Activated naive CD4-positive, alpha-beta T cell treated with anti-CD3 and anti-CD28 coated beads, Interleukin-2, amount 10 ng/mL, durations not matched to agents 7 days and 5 days (primary cell): ENCODE measurements at regions not wholly inside any gene's neighbourhood (a gene's known extent, or its start where the extent isn't known, plus 50 kb on each side); places are given as distances from the start of the nearest gene placed in this dataset.
"Not testable (repeated sequence)": the region's sequence is repeated elsewhere in the genome, so short reads cannot be mapped to it uniquely, and the experiment has no call there.

ENCODE experiments used
- CTCF ChIA-PET: fragments of 350-600 bp; sonication (Branson Sonifier 250); formaldehyde crosslinking; loops from one replicate; lab custom pipeline; 2021; ENCODE audit warnings: antibody characterized with exemption; lab: Charles Lee
- DNase-seq: peaks from one replicate; pipeline ENCODE4 v3.0.0-alpha.2; 2020
- H3K27ac Mint-ChIP-seq: one replicate; pipeline ENCODE4 v1.8.0; 2021; ENCODE audit warnings: mild to moderate bottlenecking, moderate library complexity, mixed read lengths
- H3K27me3 Mint-ChIP-seq: one replicate; pipeline ENCODE4 v1.8.0; 2021; ENCODE audit warnings: mild to moderate bottlenecking, mixed read lengths
- H3K36me3 Mint-ChIP-seq: one replicate; pipeline ENCODE4 v1.8.0; 2021; ENCODE audit warnings: mixed read lengths
- H3K4me1 Mint-ChIP-seq: one replicate; pipeline ENCODE4 v1.8.0; 2021; ENCODE audit warnings: mixed read lengths
- H3K4me3 Mint-ChIP-seq: one replicate; pipeline ENCODE4 v1.8.0; 2021; ENCODE audit warnings: mild to moderate bottlenecking, moderate library complexity, mixed read lengths
- H3K9me3 Mint-ChIP-seq: one replicate; pipeline ENCODE4 v1.8.0; 2021; ENCODE audit warnings: mixed read lengths

DNA sequence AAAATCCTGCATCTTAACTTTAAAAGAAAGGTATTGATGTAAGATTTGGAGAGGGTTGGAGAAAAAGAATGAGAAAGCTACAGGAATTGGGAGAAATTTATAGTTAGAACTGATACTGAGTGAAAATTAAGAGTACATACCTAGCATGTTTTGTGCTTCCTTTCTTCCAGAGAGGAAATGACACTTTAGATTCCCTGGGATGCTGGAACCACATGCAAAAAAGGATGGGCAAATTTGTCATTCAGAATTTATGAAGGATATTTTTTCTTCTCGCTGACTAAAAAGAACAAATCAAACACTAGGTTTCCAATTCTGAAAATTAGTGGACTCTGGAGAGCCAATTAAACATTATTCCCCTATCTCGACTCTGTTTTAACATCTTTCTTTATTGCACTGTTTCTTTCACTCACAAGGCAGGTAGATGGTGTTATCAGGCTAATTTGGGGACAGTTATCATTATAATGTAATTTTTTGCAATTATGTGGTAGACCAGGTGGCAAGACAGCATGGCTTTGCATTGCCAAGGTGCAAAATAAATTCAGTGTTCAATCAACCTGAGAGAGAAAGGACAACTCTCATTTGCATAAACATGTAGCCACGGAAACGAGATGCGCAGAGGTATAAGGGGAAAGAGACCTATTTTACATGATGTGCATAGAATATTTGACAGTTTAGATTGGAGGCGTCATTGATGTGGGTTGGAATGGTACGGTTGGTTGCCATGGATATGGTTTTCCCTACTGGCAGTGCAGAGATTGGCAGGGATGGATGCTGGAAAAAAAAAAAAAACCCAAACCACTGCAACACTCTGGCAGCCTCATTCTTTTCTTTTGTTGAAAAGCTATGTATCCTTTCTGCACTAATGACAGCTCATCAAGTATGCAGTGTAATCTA is 320.4 kb upstream of the CCNH start:
- CTCF ChIA-PET, result no interaction called here
- Mint-ChIP-seq H3K9me3 (no peaks in the 10 kb centered on the region), H3K4me1 (no peaks in the 10 kb centered on the region), H3K36me3 (no peaks in the 10 kb centered on the region), H3K27me3 (no peaks in the 10 kb centered on the region), H3K4me3 (no peak overlapping the region), H3K27ac (no peak overlapping the region)
- no peak for DNase-seq

DNA sequence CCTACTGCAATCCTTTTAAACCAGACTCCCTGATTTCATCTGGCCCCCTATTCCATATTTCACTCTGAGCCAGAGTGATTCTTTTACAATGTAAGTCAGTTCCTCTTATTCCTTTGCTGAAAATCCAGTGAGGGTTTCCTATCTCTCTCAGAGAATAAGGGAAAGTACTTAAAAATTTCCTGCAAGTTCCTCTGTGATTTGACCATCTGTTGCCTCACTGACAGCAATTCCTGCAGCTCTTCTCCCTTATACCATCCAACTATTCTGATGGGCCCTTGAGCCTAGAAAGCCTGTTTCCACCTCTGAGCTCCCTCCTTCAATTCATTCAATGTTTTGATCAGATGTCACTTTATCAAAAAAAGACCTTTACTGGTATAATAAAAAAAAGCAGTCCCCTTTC is 317.1 kb upstream of the CCNH start:
- Mint-ChIP-seq H3K9me3 (no peaks in the 10 kb centered on the region), H3K4me1 (no peaks in the 10 kb centered on the region), H3K27ac (no peak overlapping the region), H3K27me3 (no peaks in the 10 kb centered on the region), H3K36me3 (no peaks in the 10 kb centered on the region), H3K4me3 (no peak overlapping the region)
- CTCF ChIA-PET, result no interaction called here
- no peak for DNase-seq

DNA sequence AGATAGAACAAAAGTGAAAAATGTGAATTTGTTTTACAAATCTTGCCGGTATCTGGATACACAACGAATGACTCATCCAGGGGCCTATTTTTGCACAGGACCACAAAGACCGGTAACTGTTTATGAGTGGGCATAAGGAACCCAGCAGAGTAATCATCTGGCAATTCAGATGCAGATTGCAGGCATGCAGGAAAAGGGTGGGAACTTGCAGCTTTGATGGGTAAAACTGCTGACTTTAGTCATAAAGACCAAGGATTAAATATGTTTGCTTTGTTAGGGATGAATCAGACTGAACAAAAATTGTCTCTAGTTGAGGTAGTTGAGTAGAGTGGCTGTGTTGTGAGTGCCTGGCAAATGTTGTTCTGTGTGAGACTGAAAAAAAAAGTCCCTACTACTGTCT is 309.6 kb upstream of the CCNH start:
- Mint-ChIP-seq H3K4me1 (no peaks in the 10 kb centered on the region), H3K4me3 (no peak overlapping the region), H3K36me3 (no peaks in the 10 kb centered on the region), H3K27me3 (no peaks in the 10 kb centered on the region), H3K9me3 (no peaks in the 10 kb centered on the region), H3K27ac (no peak overlapping the region)
- no peak for DNase-seq
- CTCF ChIA-PET, result no interaction called here

DNA sequence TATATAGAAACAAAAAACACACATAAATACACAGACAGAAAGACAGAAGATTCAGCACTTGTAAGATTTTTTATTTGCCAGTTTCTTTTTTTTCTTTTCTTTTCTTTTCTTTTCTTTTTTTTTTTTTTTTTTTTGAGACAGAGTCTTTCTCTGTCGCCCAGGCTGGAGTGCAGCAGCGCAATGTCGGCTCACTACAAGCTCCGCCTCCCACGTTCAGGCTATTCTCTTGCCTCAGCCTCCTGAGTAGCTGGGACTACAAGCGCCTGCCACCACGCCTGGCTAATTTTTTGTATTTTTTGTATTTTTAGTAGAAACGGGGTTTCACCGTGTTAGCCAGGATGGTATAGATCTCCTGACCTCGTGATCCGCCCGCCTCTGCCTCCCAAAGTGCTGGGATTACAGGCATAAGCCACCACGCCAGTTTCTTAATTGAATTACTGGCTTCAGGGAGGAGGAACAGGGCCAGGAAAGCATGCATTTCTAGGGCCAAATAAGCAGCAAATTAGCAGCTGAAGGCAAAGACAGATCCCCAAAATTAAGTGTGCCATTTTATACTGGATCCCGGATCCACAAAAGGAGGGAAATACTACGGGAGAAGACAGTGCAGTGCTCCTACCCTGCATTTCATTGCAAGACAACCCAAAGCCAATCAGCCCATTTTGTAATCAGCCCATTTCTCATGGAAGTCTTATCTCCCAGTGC is 305.6 kb upstream of the CCNH start:
- DNase-seq, H3K36me3 Mint-ChIP-seq, H3K9me3 Mint-ChIP-seq, H3K4me3 Mint-ChIP-seq, H3K4me1 Mint-ChIP-seq, H3K27ac Mint-ChIP-seq, H3K27me3 Mint-ChIP-seq, CTCF ChIA-PET: not testable (repeated sequence)

DNA sequence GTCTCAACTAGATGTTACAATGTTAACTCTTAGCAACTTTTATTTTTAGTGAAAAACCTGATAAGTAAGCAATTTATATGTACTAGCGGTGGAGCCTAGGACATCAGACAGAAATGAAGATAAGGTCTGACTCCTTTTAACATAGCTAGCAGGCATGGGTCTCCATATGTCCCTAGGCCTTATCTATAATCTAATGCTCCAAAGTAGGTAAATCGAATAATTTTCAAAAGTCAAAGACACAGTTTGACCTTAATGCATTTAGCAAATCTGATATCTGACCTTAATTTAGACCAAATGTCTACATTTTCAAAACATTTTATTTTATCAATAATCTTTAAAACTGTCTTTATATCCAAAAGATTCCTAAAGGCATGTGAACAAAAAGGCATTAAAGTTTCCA is 305.0 kb upstream of the CCNH start:
- CTCF ChIA-PET, result no interaction called here
- no peaks in the 10 kb centered on the region for H3K36me3 Mint-ChIP-seq
- H3K27me3 Mint-ChIP-seq, result no peaks in the 10 kb centered on the region
- no peak for DNase-seq
- H3K9me3 Mint-ChIP-seq, result no peaks in the 10 kb centered on the region
- H3K4me1 Mint-ChIP-seq, result no peaks in the 10 kb centered on the region
- H3K4me3 Mint-ChIP-seq, result no peak overlapping the region
- H3K27ac Mint-ChIP-seq, result no peak overlapping the region

DNA sequence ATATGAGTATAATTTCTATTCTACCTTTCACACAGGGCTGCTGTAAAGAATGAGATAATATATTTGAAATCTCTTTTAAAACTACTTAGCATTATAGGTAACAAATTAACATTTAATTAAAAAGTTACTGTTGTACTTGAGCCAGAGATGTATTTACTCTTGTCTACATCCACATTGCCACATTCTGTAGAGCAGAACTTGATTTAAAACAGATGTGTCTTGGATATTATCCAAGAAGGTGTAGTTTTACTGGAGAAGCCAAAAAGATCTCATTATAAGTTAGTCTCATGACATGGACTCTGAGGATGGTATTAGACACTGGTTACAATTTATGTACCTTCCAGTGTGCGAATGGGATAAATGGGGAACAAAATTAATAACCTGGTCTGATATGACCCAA is 293.1 kb upstream of the CCNH start:
- CTCF ChIA-PET, result no interaction called here
- Mint-ChIP-seq H3K27me3 (no peaks in the 10 kb centered on the region), H3K9me3 (no peaks in the 10 kb centered on the region), H3K36me3 (no peaks in the 10 kb centered on the region), H3K4me3 (no peak overlapping the region), H3K27ac (no peak overlapping the region), H3K4me1 (no peaks in the 10 kb centered on the region)
- DNase-seq, result no peak

DNA sequence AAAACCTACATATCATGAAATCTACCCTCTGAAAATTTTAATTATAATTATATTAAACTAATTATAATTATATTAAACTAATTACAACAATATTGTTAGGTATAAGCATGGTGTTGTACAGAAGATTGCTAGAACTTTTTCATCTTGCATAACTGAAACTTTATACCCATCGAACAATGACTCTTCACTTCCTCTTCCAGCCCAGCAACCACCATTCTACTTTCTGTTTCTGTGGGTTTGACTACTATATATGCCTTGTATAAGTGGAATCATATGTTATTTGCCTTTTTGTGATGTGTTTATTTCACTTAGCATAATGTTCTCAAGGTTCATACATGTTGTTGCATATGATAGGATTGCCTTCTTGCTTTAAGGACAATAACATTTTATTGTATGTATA is 274.2 kb upstream of the CCNH start:
- H3K27me3 Mint-ChIP-seq, result no peaks in the 10 kb centered on the region

DNA sequence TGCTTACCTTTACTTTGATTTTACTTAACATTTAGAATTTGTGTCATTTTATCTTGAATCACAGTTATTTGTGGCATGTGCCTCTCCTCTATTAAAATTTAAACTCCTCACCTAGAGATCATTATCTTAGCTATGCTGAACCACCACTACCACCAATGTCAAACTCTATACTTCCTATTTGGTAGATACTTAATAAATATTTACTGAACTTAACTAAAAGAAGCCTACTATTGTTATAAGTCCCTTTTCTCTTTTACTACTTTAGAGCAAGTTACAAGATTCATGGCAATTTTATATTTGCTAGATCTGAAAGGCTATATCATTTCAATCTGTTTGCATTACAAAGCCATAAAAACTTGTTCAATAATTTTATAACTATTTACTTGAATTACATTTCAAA is 273.3 kb upstream of the CCNH start:
- Mint-ChIP-seq H3K27ac (no peak overlapping the region), H3K36me3 (no peaks in the 10 kb centered on the region), H3K27me3 (no peaks in the 10 kb centered on the region), H3K4me3 (no peak overlapping the region), H3K9me3 (no peaks in the 10 kb centered on the region), H3K4me1 (no peaks in the 10 kb centered on the region)
- CTCF ChIA-PET, result no interaction called here
- DNase-seq, result no peak

More for the DNA sequence above, 274.2 kb upstream of the CCNH start:
- H3K4me1 Mint-ChIP-seq, result no peaks in the 10 kb centered on the region
- no peak for DNase-seq
- CTCF ChIA-PET, result no interaction called here
- H3K27ac Mint-ChIP-seq, result no peak overlapping the region
- H3K4me3 Mint-ChIP-seq, result no peak overlapping the region
- H3K36me3 Mint-ChIP-seq, result no peaks in the 10 kb centered on the region
- no peaks in the 10 kb centered on the region for H3K9me3 Mint-ChIP-seq

DNA sequence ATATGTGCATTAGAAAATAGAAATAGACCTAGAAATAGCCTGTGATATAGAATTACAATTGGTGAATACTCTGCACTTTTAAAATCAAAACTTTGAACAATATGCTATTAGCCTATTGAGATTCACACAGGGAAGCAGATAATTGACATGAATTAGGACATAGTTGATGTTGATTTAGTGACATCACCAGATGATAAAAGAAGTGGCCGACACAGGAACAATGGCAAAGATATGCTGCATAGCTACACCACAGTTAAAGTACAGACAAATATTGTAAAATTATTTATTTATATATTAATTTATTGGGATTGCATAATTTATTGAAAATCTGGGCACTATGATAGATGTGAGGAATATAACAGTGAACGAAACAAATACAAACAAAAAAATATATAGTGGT is 261.5 kb upstream of the CCNH start:
- CTCF ChIA-PET, result no interaction called here
- no peak overlapping the region for H3K27ac Mint-ChIP-seq
- H3K27me3 Mint-ChIP-seq, result no peaks in the 10 kb centered on the region
- H3K4me3 Mint-ChIP-seq, result no peak overlapping the region
- no peaks in the 10 kb centered on the region for H3K9me3 Mint-ChIP-seq
- DNase-seq, result no peak
- H3K36me3 Mint-ChIP-seq, result no peaks in the 10 kb centered on the region
- H3K4me1 Mint-ChIP-seq, result no peaks in the 10 kb centered on the region

DNA sequence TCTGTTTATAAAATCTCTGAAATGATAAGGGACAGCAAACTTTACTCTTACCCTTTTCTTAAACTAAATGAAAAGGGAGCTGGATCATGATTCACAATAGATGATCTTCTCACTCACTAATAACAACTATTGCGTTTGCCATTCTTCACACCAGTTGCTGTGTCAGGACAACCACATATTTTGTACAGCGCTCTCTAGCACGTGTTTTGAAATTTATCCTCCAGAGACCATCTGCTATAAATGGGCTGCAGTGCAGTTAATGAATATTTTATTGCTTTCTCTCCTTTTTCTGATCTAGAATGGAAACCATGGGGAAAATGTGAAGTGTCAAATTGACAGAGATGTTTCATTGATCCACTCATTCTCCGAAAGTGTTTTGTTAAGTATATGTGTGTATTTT is 258.4 kb upstream of the CCNH start:
- Mint-ChIP-seq H3K36me3 (no peaks in the 10 kb centered on the region), H3K4me3 (no peak overlapping the region), H3K4me1 (no peaks in the 10 kb centered on the region), H3K9me3 (no peaks in the 10 kb centered on the region), H3K27ac (no peak overlapping the region), H3K27me3 (no peaks in the 10 kb centered on the region)
- DNase-seq, result no peak
- CTCF ChIA-PET, result no interaction called here

DNA sequence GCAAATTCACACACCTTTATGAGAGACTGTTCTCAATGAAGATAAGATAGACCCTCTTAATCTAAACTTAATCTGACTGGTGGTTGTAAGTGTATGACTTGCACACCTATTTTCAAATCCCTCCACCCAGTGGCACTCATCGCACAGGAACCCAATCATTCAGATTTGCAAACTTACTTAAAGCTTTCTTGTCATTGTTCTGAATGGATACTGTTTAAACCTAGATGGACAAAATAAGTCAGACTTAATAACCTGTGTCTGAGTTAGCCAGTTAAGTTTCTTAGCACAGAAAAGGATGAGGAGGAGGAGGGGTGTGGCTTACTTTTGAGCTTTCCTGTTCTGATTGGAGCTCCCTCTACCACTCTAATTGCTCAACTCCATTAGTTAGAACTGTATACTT is 252.4 kb upstream of the CCNH start:
- CTCF ChIA-PET, result no interaction called here
- H3K27ac Mint-ChIP-seq, result no peak overlapping the region
- no peaks in the 10 kb centered on the region for H3K4me1 Mint-ChIP-seq
- no peaks in the 10 kb centered on the region for H3K9me3 Mint-ChIP-seq
- H3K36me3 Mint-ChIP-seq, result no peaks in the 10 kb centered on the region
- no peak for DNase-seq
- no peaks in the 10 kb centered on the region for H3K27me3 Mint-ChIP-seq
- H3K4me3 Mint-ChIP-seq, result no peak overlapping the region

DNA sequence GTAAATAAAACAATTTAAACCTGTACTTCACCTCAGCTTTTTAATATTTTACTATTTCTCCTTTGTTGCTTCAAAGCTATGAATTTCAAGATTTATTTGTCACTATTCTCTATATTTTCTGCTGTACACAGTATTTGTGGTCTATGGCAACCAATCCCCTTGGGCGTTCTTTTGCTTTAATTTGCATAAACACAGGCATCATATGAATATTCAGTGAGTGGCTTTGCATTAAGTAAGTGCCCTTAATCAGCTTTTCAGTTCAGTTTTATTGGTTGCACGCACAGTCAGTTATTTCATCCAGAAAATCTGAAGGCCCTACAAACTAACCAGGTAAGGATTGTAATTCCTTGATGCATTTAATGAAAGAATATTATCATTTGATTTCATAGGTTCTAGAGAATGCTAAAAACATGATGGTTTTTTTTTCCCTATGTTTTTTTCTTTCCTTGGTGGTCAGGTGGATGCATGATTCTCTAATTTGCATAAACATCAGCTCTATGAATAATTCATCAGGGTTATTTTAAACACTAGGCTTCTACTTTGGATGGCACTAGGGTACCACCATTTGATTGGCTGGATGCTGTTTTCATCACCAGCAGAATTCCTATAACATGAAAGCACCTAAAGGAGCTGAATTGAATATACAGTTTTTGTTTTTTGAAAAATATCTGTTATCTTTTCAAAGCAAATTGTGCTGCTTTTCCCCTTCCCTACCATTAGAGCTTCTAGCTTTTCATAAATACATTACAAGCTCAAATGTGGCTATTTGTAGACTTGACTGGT is 249.2 kb upstream of the CCNH start:
- no peak for DNase-seq
- Mint-ChIP-seq H3K27ac (no peak overlapping the region), H3K9me3 (no peaks in the 10 kb centered on the region), H3K4me3 (no peak overlapping the region), H3K27me3 (no peaks in the 10 kb centered on the region), H3K36me3 (no peaks in the 10 kb centered on the region), H3K4me1 (no peaks in the 10 kb centered on the region)
- CTCF ChIA-PET, result no interaction called here

DNA sequence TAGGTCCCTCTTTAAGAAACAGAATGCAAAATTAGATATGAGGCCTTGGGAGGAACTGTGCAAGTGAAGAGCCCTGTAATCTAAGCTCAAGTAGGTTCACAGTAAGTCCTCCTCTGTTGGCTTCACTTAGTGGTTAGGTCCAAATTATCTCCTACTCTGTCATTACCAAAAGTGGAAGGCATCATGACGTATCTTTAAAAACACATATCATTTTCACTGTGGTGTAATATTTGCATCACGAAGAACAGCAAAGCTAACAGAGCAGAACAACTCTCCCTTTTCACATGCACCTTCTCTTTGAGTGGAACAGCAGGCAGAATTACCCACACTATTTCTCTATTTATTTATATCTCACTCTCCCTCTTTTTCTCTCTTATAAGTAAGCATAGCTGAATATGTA is 240.5 kb upstream of the CCNH start:
- Mint-ChIP-seq H3K4me3 (no peak overlapping the region), H3K27ac (no peak overlapping the region), H3K27me3 (peaks cover 3% of the 10 kb centered on the region), H3K36me3 (no peaks in the 10 kb centered on the region), H3K4me1 (no peaks in the 10 kb centered on the region), H3K9me3 (no peaks in the 10 kb centered on the region)
- DNase-seq, result no peak
- CTCF ChIA-PET, result no interaction called here

DNA sequence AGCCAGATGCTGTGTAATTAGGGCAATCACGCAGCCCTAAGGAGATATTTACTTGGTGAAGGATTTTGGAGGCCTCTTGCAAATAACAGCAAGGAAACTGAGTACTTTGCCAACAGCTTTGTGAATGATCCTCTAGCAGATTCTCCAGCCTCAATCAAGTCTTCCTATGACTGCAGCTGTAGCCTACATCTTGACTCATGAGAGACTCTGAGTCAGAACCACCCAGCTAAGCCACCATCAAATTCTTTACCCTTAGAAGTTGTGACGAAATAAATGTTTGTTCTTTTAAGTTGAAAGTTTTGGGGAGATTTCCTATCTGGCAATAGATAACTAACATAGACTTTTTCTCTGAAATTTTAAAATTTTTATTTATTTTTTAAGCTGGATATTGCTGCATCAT is 237.6 kb upstream of the CCNH start:
- no peaks in the 10 kb centered on the region for H3K9me3 Mint-ChIP-seq
- H3K4me1 Mint-ChIP-seq, result no peaks in the 10 kb centered on the region
- H3K27ac Mint-ChIP-seq, result no peak overlapping the region
- no peak overlapping the region for H3K4me3 Mint-ChIP-seq
- H3K27me3 Mint-ChIP-seq, result peaks cover 3% of the 10 kb centered on the region
- no peak for DNase-seq
- CTCF ChIA-PET, result no interaction called here
- no peaks in the 10 kb centered on the region for H3K36me3 Mint-ChIP-seq
